ENCODE measurements at regions not wholly inside any gene's neighbourhood (a gene's known extent, or its start where the extent isn't known, plus 50 kb on each side); places are given as distances from the start of the nearest gene placed in this dataset.

- TF ChIP-seq THAP12 (CRISPR knock-in tag; IDR thresholded peaks at IDR 0.05) = no peak
Measured at GRCh38 chr5:88093765-88094164, 174.9 kb downstream of the TMEM161B start (continued).

GRCh38 chr5:88092958-88093605, 175.6 kb downstream of the TMEM161B start:
- Histone ChIP-seq H3K4me3 (no peak overlapping the region), H3K27me3 (ENCODE audit: control insufficient read depth in 2 of 2, insufficient read depth in 2 of 2, low read length in 2 of 2) (no peaks in the 10 kb centered on the region), H3K27ac (ENCODE audit: extremely low read depth, low read depth, low read length) (no peak overlapping the region), H3K79me2 (ENCODE audit: control insufficient read depth, insufficient read depth, low read length) (no peaks in the 10 kb centered on the region), H4K20me1 (replicated peaks; ENCODE audit: control insufficient read depth, insufficient read depth, low read length) (no peaks in the 10 kb centered on the region), H2AFZ (ENCODE audit: low read depth, low read length) (no peak overlapping the region), H3K36me3 (ENCODE audit: control insufficient read depth, insufficient read depth, low read length) (no peaks in the 10 kb centered on the region), H3K9ac (ENCODE audit: insufficient read depth in 1 of 2, low read depth in 2 of 2, low read length in 2 of 2) (no peak overlapping the region), H3K4me2 (ENCODE audit: insufficient read depth, low read length) (no peak overlapping the region), H3K4me1 (replicated peaks in 1 of 2; ENCODE audit: control insufficient read depth in 2 of 2, insufficient read depth in 2 of 2, low read length in 2 of 2) (no peaks in the 10 kb centered on the region), H3K9me3 (replicated peaks; ENCODE audit: control insufficient read depth, insufficient read depth, low read depth, low read length) (no peaks in the 10 kb centered on the region), H3K9me1 (ENCODE audit: control insufficient read depth, insufficient read depth, low read length) (no peaks in the 10 kb centered on the region)
- in situ Hi-C loops (cut with MboI) (no loop called here), intact Hi-C loops (cut with micrococcal nuclease) (no loop called here)
- TF ChIP-seq PTBP1 (IDR thresholded peaks at IDR 0.05; ENCODE audit: low read depth, low read length) = no peak
- no peak for TF ChIP-seq KLF16 (IDR thresholded peaks at IDR 0.05)
- no peak for TF ChIP-seq ZNF76 (CRISPR knock-in tag; IDR thresholded peaks at IDR 0.05; ENCODE audit: borderline replicate concordance)
- no peak for TF ChIP-seq KHSRP (IDR thresholded peaks at IDR 0.05)
- no peak for TF ChIP-seq LARP7 (IDR thresholded peaks at IDR 0.05)
- TF ChIP-seq, protein P1, sequence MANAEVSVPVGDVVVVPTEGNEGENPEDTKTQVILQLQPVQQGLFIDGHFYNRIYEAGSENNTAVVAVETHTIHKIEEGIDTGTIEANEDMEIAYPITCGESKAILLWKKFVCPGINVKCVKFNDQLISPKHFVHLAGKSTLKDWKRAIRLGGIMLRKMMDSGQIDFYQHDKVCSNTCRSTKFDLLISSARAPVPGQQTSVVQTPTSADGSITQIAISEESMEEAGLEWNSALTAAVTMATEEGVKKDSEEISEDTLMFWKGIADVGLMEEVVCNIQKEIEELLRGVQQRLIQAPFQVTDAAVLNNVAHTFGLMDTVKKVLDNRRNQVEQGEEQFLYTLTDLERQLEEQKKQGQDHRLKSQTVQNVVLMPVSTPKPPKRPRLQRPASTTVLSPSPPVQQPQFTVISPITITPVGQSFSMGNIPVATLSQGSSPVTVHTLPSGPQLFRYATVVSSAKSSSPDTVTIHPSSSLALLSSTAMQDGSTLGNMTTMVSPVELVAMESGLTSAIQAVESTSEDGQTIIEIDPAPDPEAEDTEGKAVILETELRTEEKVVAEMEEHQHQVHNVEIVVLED (CRISPR knock-in tag; IDR thresholded peaks at IDR 0.05) = no peak
- no peak for TF ChIP-seq NFXL1 (CRISPR knock-in tag; IDR thresholded peaks at IDR 0.05)
- POLR2A ChIA-PET = no interaction called here
- no TSS peak for BruUV-seq (replicated peaks)
- CTCF ChIA-PET (ENCODE audit: low intra/inter-chr PET ratio) = no interaction called here
- DNase-seq (ENCODE audit: extremely low read depth in 1 of 4, low spot score in 3 of 4) = no peak
- no peak for ATAC-seq
- WGBS (ENCODE audit: insufficient coverage, low coverage, missing lambda C conversion rate) = 0% methylated on average over 4 of the region's 4 CpGs
- FAIRE-seq = no peak

Data from K562 (cell line).